Progenitor cell of endocrine pancreas (in vitro differentiated cells): ENCODE measurements at regions not wholly inside any gene's neighbourhood (a gene's known extent, or its start where the extent isn't known, plus 50 kb on each side); places are given as distances from the start of the nearest gene placed in this dataset.

Source experiments
- DNase-seq: peaks from one replicate; pipeline ENCODE4 v3.0.0; 2021; ENCODE audit warnings: low spot score; ENCODE audit not compliant: unreplicated experiment
- H3K27ac Mint-ChIP-seq: 2 replicates; pipeline ENCODE4 v1.8.0; 2021; ENCODE audit warnings: mild to moderate bottlenecking, moderate library complexity, mixed read lengths
- H3K27me3 Mint-ChIP-seq: 2 replicates; pipeline ENCODE4 v1.8.0; 2021; ENCODE audit warnings: mixed read lengths
- H3K36me3 Mint-ChIP-seq: 2 replicates; pipeline ENCODE4 v1.8.0; 2022; ENCODE audit warnings: mixed read lengths; ENCODE audit not compliant: insufficient read depth
- H3K4me1 Mint-ChIP-seq: 2 replicates; pipeline ENCODE4 v1.8.0; 2021; ENCODE audit warnings: low read depth, mixed read lengths
- H3K4me3 Mint-ChIP-seq: 2 replicates; pipeline ENCODE4 v1.8.0; 2021; ENCODE audit warnings: low read depth, mild to moderate bottlenecking, moderate library complexity, mixed read lengths
- H3K9me3 Mint-ChIP-seq: 2 replicates; pipeline ENCODE4 v1.8.0; 2021; ENCODE audit warnings: low read depth, mixed read lengths
- CTCF ChIP-seq: fragments of 200-600 bp; sonication (generic); IDR thresholded peaks from one replicate; pipeline ENCODE4 v1.5.0; 2021; ENCODE audit warnings: antibody characterized with exemption, mild to moderate bottlenecking; ENCODE audit not compliant: unreplicated experiment

- no peaks in the 10 kb centered on the region for H3K9me3 Mint-ChIP-seq
- no peak for DNase-seq
- no peaks in the 10 kb centered on the region for H3K4me1 Mint-ChIP-seq
- H3K36me3 Mint-ChIP-seq: no peaks in the 10 kb centered on the region
- H3K4me3 Mint-ChIP-seq: no peak overlapping the region
- peaks cover 4% of the 10 kb centered on the region for H3K27me3 Mint-ChIP-seq
- no peak for TF ChIP-seq CTCF
- no peak overlapping the region for H3K27ac Mint-ChIP-seq
Observed at GRCh38 chr9:38254756-38255155, 137.7 kb upstream of the ALDH1B1 start.

GRCh38 chr9:38254151-38254550 lies 138.4 kb upstream of the ALDH1B1 start:
- TF ChIP-seq CTCF: no peak
- Mint-ChIP-seq H3K9me3 (no peaks in the 10 kb centered on the region), H3K27ac (no peak overlapping the region), H3K36me3 (no peaks in the 10 kb centered on the region), H3K27me3 (peaks cover 7% of the 10 kb centered on the region), H3K4me3 (no peak overlapping the region), H3K4me1 (no peaks in the 10 kb centered on the region)
- DNase-seq: no peak

- Mint-ChIP-seq H3K9me3 (no peaks in the 10 kb centered on the region), H3K27ac (no peak overlapping the region), H3K27me3 (peaks cover 9% of the 10 kb centered on the region), H3K4me1 (no peaks in the 10 kb centered on the region), H3K36me3 (no peaks in the 10 kb centered on the region), H3K4me3 (no peak overlapping the region)
- TF ChIP-seq CTCF: no peak
- DNase-seq: no peak
Observed at GRCh38 chr9:38253200-38253599, 139.3 kb upstream of the ALDH1B1 start.

- no peak for TF ChIP-seq CTCF
- H3K4me3 Mint-ChIP-seq: no peak overlapping the region
- no peaks in the 10 kb centered on the region for H3K9me3 Mint-ChIP-seq
- peaks cover 9% of the 10 kb centered on the region for H3K27me3 Mint-ChIP-seq
- DNase-seq: no peak
- no peaks in the 10 kb centered on the region for H3K36me3 Mint-ChIP-seq
- no peaks in the 10 kb centered on the region for H3K4me1 Mint-ChIP-seq
- no peak overlapping the region for H3K27ac Mint-ChIP-seq
Observed at GRCh38 chr9:38251036-38251860, 141.3 kb upstream of the ALDH1B1 start.

GRCh38 chr9:38250279-38251035 lies 142.0 kb upstream of the ALDH1B1 start:
- no peak for DNase-seq
- no peak overlapping the region for H3K27ac Mint-ChIP-seq
- TF ChIP-seq CTCF: no peak
- H3K27me3 Mint-ChIP-seq: peaks cover 9% of the 10 kb centered on the region
- H3K9me3 Mint-ChIP-seq: no peaks in the 10 kb centered on the region
- no peak overlapping the region for H3K4me3 Mint-ChIP-seq
- H3K36me3 Mint-ChIP-seq: no peaks in the 10 kb centered on the region
- no peaks in the 10 kb centered on the region for H3K4me1 Mint-ChIP-seq
